Activated T-cell treated with anti-CD3 and anti-CD28 coated beads for 48 hours (primary cell): ENCODE measurements at regions not wholly inside any gene's neighbourhood (a gene's known extent, or its start where the extent isn't known, plus 50 kb on each side); places are given as distances from the start of the nearest gene placed in this dataset.
"Not testable (repeated sequence)": the region's sequence is repeated elsewhere in the genome, so short reads cannot be mapped to it uniquely, and the experiment has no call there.

Source experiments
- DNase-seq: peaks from one replicate; pipeline ENCODE4 v3.0.0-alpha.2; 2020; ENCODE audit warnings: low read depth

- DNase-seq = no peak
These were observed 430.5 kb downstream of the MDFIC start for GRCh38 chr7:115352375-115352774.

GRCh38 chr7:115350764-115351163, 428.9 kb downstream of the MDFIC start:
- DNase-seq = no peak

DNA sequence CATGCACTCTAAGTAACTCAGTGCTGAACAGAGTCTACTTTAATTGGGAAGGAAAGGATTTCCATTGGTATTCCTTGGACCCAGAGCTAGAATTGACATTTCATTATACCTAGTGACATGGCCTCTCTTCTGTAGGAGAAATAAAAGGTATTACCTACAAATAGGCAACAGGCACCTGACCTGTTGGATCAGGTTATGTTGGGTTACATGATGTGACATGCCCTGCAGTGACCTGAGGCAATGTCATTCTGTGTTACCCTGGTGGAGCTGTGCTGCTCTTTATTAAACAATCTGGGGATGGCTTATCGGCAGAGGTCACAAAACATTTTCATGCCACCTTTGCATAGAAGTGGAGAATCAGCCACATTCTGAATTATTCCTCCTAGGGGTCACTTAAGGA, 427.7 kb downstream of the MDFIC start:
- DNase-seq = no peak

DNA sequence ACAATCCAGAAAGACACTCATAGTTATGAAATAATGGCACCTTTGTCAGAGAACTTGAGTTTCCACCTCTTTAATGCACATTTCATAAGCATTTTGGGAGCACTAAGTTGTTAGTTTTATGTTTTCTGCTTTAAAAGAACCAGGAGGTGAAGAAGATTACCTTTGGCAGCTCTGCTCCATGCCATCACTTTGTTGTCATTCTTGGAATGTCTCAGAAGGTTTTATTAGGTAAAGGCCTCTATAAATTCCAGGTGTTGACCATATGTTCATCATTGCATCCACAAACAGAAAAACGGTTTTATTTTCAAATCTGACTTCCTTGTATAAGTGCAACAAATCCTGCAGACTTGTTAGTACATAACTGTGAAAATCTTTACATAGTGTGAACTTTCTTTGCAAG, 424.8 kb downstream of the MDFIC start:
- DNase-seq = no peak

- DNase-seq = no peak
These were observed 418.9 kb downstream of the MDFIC start for GRCh38 chr7:115340828-115341227.

DNA sequence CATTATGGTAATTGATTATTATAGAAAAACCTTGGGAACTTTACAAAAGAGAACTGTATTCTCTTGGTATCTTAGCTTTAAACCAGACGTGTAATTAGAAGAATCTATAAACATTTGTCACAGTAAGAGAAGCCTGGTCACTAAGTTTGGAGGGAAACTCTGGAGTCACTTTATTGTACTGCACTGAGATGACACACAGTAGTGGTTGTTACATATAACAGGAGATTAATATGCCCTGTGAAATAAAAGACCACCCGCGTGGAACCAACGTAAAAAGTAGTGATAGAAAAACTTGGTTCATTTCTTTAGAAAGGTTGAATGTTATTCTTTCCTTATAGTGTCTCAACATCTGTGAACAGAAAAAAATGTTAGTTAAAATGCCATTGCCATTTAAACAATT, 416.1 kb downstream of the MDFIC start:
- DNase-seq = no peak

DNA sequence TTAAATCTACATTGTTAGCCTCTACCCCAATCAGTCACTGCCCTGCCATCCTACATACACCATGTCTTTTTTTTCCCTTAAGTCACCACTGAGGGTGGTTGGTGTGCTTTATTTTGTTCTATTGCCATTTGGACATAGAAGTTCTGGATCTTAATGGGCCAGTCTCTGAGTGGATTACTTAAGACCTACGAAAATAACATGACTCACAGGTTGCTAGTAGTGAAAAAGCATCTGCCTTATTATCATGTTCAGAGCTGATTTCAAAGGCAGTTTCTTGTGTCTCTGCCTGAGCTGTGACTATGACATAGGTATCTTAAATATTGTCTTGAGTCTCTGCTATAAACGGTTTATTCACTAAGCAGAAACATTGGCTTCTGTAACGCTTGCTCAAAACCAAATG, 410.8 kb downstream of the MDFIC start:
- no peak for DNase-seq

- DNase-seq = no peak
These were observed 407.1 kb downstream of the MDFIC start for GRCh38 chr7:115329006-115329405.

DNA sequence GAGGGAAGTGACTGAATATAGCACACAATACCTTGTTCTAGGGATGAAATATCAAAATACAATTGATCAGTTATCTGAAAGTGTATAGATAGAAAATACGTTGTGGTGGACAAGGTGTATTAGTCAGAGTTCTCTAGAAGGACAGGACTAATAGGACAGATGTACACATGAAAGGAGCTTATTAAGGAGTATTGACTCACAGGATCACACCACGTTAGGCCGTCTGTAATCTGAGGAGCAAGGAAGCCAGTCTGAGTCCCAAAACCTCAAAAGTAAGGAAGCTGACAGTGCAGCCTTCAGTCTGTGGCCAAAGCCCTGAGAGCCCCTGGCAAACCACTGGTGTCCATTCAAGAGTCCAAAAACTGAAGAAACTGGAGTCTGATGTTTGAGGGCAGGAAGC, 406.1 kb downstream of the MDFIC start:
- no peak for DNase-seq

DNA sequence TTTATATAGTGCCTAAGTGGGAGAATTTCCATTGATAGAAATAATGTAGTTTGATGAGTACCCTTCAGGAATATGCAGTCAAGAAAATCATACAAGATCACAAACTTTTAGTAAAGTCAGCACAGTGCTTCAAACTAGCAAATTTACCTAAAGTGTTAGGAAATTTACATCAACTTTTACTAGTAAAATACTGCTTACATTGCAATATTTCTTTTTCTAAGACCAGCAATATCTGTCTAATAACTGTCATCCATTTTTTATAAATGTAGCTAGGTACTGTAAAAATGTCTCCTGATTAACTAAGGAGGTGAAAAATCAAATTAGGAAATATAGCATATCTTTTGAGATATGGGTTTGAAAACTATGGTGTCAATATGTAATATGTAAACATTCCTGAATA, 405.4 kb downstream of the MDFIC start:
- no peak for DNase-seq

DNA sequence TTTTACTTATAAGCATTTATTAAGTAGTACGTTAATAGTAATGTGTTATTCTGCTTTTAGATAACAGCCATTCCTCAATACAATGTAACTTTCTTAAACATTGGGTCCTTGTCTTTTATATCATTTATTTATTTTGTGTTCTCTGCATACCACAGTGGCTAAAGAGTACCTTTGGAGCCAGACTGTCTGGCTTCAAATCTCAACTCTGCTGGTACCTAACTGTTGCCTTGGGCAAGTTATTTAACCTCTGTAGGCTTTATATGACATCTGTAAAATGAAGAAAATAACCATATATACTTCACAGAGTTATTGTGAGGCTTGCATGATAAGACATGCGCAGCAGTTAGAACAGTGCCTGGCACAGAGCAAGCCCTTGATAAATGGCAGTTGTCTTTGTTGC, 397.6 kb downstream of the MDFIC start:
- DNase-seq = no peak

GRCh38 chr7:115310316-115310715, 388.4 kb downstream of the MDFIC start:
- not testable (repeated sequence) for DNase-seq

- no peak for DNase-seq
These were observed 384.7 kb downstream of the MDFIC start for GRCh38 chr7:115306586-115306985.

DNA sequence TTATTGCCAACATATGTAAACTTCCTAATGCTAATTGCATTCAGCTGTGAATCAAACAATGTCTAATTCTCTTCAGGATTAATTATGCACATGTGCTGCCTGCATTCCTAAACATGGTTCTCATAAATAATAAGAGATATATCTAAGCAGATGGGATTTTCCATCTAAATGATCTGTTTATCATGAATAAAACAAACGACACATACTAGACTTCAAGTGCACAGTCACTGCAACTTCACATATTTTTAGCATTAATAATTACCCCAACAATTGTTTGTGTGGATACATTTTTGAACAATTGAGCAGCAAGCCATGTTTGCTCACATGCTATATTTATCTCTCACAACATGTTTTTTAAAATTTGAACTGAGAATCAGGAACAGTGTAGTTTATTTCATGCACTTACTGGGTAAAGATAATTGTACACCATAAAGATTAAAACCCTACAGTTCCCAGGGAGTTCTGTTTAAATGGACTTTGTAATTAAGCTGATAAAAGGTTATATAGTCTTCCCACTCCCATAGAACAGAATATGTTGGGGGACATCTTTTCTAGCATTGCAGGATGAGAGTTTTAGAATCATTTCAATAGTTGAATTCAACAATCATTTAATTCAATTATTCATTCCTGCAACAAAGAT, 378.5 kb downstream of the MDFIC start:
- no peak for DNase-seq

DNA sequence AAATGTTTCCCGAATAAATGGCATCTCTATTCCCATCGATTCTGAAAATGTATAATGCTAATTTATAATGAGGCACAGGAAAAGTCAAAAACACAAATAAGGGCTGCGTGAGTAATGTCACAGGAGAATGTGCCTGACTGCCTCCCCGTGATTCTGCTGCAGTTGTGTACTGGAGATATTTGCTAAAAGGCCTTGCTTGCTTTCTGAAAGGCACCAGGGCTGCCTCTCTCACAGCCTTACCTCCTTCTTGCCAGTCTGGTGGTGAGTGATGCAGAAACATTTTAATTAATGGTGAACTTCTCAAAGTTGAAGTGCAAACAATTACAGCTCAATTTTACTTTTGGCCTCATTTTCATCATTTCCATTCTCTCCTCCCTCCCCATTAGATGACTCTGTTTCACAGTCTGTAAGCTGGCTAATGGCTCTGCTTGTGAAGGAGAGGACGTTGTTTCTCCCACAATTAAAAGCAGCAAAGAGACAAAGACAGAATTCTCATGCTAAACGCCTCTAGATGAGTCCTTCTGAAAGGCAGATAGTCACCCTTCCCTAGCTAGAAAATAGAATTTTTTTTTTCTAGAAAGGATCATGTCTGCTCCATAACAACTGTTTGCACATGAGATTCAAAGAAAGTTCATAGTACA, 377.6 kb downstream of the MDFIC start:
- DNase-seq = no peak

DNA sequence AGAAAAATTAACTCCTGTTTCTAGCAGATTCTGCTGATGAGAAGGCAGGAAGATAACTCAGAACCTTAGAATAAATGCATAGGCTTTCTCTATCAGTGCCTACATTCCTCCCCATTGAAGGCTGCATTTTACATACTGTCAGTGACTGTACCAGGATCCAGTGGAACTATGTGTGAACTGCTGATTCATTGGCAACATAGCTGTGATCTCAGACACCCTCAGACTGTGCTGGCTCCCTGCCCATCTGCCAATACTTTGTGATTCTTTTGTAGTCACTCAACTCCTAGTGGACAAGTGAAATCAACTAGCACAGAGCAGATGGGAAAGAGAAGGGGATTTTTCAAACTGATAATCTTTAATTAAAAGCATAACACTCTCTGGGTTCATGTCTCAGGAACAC, 375.8 kb downstream of the MDFIC start:
- no peak for DNase-seq

- no peak for DNase-seq
These were observed 371.8 kb downstream of the MDFIC start for GRCh38 chr7:115293628-115294240.

DNA sequence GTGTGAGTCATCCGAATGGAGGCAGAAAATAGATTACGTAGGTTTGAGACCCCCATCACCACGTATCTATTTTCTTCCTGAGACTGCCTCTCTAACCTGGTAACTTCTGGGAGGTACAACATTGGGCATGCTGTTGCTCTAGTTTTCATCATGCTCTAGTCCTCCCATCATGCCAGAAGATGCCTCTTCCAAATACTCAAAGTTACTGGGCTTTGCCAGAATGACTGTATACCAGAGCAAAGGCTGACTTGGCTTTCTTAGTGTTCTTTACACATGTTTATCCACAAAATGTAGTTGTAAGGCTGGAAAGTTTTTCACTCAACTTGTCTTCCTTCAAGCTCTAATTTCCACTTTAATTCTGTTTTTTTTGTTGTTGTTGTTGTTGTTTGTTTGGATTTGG, 370.5 kb downstream of the MDFIC start:
- DNase-seq = no peak

GRCh38 chr7:115289971-115290370, 368.1 kb downstream of the MDFIC start:
- DNase-seq = no peak

GRCh38 chr7:115276791-115277190, 354.9 kb downstream of the MDFIC start:
- DNase-seq = no peak

GRCh38 chr7:115273855-115274254, 352.0 kb downstream of the MDFIC start:
- DNase-seq = not testable (repeated sequence)

GRCh38 chr7:115273139-115273772, 351.4 kb downstream of the MDFIC start:
- DNase-seq = no peak
